ENCODE measurements at regions not wholly inside any gene's neighbourhood (a gene's known extent, or its start where the extent isn't known, plus 50 kb on each side); places are given as distances from the start of the nearest gene placed in this dataset.
"Not testable (repeated sequence)": the region's sequence is repeated elsewhere in the genome, so short reads cannot be mapped to it uniquely, and the experiment has no call there.

DNA sequence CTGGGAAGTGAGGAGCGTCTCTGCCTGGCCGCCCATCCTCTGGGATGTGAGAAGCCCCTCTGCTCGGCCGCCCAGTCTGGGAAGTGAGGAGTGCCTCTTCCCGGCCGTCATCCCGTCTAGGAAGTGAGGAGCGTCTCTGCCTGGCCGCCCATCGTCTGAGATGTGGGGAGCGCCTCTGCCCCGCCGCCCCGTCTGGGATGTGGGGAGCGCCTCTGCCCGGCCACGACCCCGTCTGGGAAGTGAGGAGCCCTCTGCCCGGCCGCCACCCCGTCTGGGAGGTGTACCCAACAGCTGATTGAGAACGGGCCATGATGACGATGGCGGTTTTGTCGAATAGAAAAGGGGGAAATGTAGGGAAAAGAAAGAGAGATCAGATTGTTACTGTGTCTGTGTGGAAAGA, 173.9 kb upstream of the PRSS1 start:
- in situ Hi-C loops (cut with HindIII; ENCODE audit: low sequenced_read_pairs), result not testable (repeated sequence)

DNA sequence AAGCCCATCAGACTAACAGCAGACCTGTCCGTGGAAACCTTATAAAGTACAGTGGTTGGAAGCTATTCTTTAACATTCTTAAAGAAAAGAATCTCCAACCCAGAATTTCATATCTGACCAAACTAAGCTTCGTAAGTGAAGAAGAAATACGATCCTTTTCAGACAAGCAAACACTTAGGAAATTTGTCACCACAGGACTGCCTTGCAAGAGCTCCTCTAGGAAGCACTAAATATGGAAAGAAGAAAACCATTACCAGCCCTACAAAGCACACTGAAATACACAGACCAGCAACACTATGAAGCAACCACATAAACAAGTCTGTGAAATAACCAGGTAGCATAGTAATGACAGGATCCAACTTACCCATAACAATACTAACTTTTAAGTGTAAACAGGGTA, 177.7 kb upstream of the PRSS1 start:
- in situ Hi-C loops (cut with HindIII; ENCODE audit: low sequenced_read_pairs), result no loop called here

DNA sequence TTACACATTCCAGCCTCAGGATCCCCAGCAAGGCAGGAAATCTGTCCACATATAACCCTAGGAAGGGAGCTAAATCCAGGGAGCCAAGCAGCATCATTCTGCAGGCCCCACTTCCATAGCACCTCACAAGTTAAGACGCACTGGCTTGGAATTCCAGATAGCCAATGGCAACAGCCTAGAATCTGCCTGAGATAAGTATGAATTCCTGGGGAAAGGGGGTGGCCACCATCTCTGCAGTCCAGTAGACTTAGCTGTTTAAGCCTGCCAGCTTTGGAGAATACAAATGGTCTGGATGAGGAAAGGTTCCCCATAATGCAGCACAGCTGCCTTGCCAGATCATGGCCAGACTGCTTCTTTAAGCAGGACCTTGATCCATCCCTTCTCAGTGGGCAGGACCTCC, 179.4 kb upstream of the PRSS1 start:
- in situ Hi-C loops (cut with HindIII; ENCODE audit: low sequenced_read_pairs), result no loop called here

DNA sequence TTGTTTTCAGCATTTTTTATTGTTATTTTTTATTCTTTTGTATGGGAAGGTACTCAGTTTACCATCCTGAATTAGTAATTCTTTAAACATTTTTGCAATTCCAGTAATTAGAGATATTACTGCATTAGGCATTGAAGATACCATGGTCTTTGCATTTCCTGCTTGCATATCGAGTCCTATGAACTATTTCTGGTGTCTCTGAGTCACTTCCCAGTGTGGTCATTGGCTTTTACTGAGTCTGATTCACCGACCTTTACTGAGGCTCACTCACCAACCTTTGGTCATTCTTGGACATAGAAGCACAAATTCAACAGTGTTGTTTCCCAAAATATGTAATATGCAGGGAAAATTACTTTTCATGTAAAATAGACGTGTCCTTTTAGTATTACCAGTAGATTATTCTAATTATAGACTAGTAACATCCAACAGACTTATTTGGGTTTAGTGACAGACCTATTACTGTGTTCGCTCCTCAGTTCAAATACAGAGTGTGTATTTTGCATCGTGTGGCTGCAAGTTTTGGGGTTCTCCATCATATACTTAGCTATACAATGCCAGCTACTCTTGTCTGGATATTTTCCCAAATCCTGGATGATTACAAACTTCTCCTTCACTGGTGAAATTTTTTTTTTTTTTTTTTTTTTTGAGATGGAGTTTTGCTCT, 180.7 kb upstream of the PRSS1 start:
- in situ Hi-C loops (cut with HindIII; ENCODE audit: low sequenced_read_pairs), result no loop called here

DNA sequence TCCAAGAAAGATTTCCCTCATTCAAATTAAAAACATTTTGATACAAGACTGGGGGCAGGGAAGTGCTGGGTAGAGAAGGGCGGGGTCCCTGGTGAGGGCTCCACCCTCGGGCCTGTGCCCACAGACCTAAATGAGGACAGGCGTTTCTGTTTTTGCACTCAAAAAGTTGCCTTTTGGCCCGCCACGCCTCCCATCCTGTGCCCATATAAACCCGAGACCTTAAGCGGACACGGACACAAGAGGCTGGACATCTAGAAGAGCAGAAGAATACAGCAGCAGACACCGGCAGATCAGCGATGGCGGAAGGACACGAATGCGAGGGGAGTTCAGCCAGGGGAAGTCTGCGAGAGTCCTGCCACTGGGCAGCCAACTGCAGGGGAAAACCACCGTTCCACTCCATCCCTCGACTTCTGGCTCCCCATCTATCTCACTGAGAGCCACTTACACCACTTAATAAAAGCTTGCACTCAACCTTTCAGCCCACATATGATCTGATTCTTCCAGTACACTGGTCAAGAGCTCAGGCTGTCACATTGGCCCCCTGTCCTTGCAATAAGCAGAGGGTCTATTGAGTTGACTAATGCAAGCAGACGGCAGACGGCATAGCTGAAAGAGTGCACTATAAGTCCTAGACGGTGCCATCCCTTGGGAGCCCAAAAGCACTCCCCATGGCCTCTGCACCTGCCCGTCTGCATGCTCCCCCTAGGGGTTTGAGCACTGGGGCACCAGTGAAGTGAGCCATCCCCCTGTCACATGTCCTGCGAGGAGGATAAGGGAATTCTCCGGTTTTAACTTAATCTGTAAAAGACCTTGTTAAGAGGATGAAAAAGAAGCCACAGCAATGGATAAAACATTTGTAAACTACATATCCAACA, 181.8 kb upstream of the PRSS1 start:
- in situ Hi-C loops (cut with HindIII; ENCODE audit: low sequenced_read_pairs), result no loop called here

DNA sequence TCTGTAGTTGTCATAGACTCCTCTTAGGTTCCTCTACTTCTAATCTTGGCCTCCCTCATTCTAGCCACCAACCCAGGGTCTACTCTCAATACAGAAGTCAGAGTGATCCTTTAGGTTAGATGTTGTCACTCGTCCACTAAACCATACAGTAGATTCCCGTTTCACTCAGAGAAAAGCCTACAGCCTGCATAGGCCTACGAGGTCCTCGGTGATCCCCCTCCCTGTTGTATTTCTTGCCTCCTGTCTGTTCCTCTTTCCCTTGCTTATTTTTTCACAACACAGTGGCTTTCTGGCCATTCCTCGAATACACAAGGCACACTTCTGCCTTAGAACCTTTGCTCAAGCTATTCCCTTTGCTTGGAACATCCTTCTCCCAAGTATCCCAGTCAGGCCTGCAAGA, 183.0 kb upstream of the PRSS1 start:
- in situ Hi-C loops (cut with HindIII; ENCODE audit: low sequenced_read_pairs), result no loop called here

DNA sequence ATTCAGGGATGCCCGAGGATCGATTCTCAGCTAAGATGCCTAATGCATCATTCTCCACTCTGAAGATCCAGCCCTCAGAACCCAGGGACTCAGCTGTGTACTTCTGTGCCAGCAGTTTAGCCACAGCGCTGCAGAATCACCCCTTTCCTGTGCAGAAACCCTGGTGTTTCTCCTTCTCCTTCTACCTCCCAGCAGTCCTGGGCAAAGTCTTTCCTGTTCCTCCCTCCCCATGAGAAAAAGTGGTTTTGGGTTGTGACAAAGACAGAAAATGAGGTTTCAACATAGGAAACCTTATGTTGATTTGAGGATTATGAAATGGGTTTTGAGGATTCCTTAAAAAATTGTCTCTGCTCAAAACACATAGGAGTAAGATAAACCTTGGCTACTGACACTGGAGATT, 185.1 kb upstream of the PRSS1 start:
- in situ Hi-C loops (cut with HindIII; ENCODE audit: low sequenced_read_pairs), result not testable (repeated sequence)

DNA sequence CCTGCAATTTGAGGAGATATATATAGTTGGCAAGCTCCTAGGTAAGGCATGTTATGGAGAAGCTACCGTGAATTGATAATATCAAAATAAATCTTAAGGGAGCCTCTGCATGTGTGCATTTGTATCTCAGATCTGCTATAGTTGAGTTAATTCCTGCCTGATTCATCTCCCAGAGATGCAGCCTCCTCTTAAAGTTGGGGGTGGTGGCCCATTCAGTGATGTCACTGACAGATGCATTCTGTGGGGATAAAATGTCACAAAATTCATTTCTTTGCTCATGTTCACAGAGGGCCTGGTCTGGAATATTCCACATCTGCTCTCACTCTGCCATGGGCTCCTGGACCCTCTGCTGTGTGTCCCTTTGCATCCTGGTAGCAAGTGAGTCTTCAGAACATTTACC, 185.8 kb upstream of the PRSS1 start:
- in situ Hi-C loops (cut with HindIII; ENCODE audit: low sequenced_read_pairs), result no loop called here

DNA sequence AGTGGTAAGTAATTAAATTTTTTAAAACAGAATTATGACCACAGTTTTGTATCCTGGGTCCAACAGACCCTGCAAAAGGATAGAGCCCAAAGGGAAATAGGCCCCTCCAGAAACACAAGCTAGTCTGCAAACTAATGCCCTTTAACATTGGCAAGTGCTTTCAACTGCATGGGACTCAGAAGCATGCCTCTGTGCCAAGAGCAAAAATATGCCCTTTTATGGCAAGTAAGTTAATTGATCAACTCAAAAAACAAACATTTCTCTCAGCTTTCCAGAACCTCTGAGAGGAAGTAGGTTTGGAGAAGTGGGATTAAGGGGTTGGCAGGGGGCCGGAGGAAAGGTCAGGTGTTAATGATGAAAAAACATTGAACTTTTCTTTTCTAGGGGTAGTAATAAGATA, 186.6 kb upstream of the PRSS1 start:
- in situ Hi-C loops (cut with HindIII; ENCODE audit: low sequenced_read_pairs), result no loop called here

DNA sequence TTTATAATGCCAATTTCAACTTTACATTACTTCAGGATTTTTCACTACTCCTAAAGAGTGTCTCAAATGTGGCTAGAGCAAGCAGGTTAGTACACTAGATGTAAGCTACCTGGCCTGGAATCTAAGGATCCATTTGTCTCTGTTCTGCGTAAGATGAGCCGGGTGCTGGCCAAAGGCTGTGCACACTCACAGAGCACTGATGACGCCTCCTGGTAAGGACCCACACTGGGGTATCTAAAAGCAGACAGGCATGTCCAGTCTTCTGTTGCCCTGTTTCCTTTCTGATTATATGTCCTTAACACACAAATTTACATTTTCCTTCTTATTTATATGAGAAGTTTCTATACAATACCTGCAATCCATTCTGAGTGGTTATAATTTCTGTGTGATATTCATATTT, 187.9 kb upstream of the PRSS1 start:
- in situ Hi-C loops (cut with HindIII; ENCODE audit: low sequenced_read_pairs), result not testable (repeated sequence)

DNA sequence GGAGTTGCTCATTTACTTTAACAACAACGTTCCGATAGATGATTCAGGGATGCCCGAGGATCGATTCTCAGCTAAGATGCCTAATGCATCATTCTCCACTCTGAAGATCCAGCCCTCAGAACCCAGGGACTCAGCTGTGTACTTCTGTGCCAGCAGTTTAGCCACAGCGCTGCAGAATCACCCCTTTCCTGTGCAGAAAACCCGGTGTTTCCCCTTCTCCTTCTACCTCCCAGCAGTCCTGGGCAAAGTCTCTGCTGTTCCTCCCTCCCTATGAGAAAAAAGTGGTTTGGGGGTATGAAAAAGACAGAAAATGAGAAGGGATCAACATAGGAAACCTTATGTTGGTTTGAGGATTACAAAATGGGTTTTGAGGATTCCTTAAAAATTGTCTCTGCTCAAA, 188.5 kb upstream of the PRSS1 start:
- in situ Hi-C loops (cut with HindIII; ENCODE audit: low sequenced_read_pairs), result not testable (repeated sequence)

DNA sequence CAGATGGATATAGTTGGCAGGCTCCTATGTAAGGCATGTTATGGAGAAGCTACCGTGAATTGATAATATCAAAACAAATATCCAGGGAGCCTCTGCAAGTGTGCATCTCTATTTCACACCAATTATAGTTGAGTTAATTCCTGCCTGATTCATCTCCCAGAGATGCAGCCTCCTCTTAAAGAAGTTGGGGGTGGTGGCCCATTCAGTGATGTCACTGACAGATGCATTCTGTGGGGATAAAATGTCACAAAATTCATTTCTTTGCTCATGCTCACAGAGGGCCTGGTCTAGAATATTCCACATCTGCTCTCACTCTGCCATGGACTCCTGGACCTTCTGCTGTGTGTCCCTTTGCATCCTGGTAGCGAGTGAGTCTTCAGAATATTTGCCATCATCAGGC, 189.1 kb upstream of the PRSS1 start:
- in situ Hi-C loops (cut with HindIII; ENCODE audit: low sequenced_read_pairs), result no loop called here

DNA sequence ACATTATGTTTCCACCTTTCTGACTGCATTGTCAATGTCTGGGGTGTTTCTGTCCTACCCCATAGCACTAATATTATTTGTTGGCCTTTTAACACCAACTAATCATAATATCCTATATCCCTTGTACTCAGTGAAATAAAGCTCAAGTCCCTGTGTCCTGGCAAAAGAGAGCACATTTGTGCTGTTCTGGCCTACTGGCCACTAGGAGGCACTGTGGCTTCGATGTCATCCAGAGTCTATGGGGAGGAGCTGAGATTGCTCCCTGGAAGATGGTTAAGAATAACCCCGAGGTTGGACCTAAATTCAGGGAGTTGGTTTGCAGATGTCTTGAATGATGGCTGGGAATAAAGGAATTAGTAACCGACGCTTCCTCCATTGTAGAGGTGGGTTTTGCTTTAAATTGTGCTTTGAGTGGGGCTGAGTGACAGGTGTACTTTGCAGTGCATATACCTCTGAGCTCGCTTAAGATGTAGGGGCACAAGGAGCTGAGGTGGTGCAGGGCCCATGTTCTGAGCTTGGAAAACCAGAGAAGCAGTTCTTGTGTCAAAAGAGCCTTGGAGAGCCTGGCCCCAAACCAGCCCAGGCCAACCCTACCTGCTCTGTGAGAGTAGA, 191.2 kb upstream of the PRSS1 start:
- in situ Hi-C loops (cut with HindIII; ENCODE audit: low sequenced_read_pairs), result no loop called here

DNA sequence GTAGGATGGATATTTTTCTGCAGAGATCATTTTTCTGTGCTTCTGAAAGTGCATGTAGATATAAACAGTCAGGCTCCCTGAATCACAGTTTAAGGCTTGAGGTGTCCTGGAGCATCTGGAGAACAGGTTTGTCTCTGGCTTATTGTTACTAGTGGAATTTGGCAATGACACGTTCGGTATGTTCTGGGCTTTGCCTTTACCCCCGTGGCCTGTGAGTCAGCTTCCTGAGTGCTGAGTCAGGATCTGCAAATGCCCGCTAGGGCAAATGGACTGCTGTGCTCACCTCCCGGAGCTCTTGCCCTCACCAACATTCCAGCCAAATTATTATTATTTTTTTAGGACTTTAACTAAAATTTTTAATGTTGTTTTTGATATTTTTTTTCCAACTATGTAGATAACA, 192.5 kb upstream of the PRSS1 start:
- in situ Hi-C loops (cut with HindIII; ENCODE audit: low sequenced_read_pairs), result no loop called here

DNA sequence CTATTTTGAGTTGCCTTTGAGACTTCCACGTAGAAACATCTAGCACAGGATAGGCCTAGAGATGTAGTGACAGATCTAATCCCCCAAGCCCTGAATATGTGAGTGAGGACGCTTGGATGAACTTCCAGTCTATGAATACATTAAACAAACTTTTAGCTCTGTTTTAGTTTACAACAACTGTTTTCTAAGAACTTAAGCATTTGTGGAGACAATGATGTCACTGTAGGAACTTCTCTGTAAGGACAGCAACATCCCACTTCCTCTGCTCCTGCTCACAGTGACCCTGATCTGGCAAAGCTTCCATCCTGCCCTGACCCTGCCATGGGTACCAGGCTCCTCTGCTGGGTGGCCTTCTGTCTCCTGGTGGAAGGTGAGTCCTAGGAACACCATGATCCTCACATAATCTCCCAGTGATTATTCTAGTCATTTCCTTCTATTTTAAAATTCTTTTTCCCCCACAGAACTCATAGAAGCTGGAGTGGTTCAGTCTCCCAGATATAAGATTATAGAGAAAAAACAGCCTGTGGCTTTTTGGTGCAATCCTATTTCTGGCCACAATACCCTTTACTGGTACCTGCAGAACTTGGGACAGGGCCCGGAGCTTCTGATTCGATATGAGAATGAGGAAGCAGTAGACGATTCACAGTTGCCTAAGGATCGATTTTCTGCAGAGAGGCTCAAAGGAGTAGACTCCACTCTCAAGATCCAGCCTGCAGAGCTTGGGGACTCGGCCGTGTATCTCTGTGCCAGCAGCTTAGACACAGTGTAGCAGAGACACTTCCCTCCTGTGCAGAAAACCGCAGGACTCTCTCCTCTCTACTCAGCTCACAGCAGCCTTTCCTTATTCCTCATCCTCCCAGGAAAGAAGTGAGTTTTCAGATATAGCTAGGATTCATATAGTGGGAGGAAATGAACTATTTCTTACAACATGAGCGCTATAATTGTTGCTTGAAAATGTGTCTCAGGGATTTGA, 194.4 kb upstream of the PRSS1 start:
- in situ Hi-C loops (cut with HindIII; ENCODE audit: low sequenced_read_pairs), result no loop called here

DNA sequence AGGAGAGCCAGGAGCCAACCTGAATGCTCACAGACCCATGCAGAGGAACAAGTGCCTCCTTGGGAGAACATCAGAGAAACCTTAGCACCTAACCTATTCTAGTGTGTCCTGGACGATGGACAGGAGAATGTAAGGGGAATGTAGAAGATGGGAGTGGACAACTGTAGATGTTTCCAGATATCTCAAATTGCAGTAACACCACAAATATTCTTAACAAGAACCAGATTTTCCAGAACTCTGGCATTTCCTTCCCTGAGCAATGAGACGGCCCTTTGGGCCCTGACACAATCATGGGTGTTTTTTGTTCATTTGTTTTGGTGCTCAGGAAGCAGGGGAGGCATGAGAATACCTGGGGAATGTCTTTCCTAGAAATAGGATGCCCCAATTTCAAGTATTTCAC, 196.1 kb upstream of the PRSS1 start:
- in situ Hi-C loops (cut with HindIII; ENCODE audit: low sequenced_read_pairs), result no loop called here

DNA sequence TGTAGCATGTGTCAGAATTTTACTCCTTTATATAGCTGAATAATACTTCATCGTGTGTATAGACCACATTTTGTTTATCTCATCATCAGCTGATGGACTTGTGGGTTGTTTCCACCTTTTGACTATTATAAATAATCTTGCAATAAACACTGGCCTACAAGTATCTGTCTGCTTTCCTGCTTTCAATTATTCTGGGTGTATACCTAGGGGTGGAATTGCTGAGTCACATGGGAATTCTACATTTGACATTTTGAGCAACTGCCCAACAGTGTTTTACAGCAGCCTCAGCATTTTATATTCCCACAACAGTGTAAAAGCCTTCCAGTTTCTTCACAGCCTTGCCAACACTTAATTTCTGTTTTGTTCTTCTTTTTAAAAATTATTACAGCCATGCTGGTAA, 200.3 kb upstream of the PRSS1 start:
- in situ Hi-C loops (cut with HindIII; ENCODE audit: low sequenced_read_pairs), result no loop called here

DNA sequence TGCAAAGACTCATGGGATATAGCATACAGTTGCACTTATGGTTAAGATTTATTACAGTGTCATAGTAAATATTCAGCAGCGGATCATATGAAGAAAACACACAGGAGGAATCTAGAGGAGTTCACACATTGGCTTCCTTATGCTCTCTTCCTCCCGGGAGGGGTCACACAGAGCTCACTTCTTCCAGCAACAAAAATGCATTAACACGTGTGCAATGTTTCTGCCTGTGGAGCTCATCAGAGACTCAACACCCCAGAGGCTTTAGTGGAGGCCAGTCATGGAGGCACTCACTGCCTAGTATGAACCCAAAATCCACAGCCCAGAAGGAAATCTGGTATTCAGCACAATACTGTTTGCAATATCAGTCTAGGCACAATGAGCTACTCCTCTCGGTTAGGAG, 202.8 kb upstream of the PRSS1 start:
- in situ Hi-C loops (cut with HindIII; ENCODE audit: low sequenced_read_pairs), result no loop called here

DNA sequence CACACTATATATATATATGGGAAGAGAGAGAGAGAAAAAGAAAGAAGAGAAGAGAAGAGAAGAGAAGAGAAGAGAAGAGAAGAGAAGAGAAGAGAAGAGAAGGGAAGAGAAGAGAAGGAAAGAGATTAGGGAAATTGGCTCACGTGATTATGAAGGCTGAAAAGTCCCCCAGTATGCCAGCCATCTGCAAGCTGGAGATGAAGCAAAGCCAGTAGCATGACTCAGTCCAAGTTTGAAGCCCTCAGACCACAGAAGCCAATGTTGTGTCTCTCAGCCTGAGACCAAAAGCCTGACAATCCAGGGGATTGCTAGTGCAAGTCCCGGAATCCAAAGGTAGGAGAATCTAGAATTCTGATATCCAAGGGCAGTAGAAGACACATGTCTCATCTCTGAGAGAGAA, 206.3 kb upstream of the PRSS1 start:
- in situ Hi-C loops (cut with HindIII; ENCODE audit: low sequenced_read_pairs), result no loop called here

DNA sequence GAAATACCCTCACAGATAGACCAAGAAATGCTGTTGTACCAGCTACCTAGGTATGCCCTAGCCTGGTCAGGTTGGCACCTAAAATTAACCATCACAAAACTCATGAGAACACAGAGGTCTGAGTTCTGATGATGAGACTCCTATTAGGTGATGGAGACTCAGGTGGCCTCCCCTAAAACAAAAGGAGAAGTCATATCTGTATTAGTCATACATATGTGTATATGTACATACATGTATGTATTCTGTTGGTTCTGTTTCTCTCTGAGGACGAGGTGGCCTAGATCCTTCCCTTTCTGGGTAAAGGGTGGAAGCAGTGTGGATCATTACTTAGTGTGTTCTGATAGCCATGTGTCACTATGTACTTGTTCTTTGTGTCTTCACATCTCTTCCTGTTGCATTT, 207.2 kb upstream of the PRSS1 start:
- in situ Hi-C loops (cut with HindIII; ENCODE audit: low sequenced_read_pairs), result no loop called here

DNA sequence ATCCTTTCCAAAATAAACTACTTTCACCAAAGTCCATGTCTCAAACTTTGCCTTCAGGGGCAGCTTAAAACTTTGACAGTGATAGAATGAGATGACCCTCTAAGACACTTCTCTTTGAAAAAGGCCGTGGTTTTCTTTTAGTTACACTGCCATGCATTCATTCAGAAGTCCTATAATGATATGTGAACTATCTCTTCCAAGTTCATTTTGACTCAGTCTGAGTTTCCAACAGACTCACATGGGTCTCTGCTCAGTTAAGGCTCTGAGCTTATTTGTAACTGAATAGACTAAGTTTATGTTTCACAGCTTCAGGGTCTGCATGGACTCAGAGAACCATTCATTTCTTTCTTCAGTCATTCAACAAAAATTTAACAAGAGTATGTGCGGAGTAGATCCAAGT, 208.9 kb upstream of the PRSS1 start:
- in situ Hi-C loops (cut with HindIII; ENCODE audit: low sequenced_read_pairs), result no loop called here
